Glutamatergic neuron (in vitro differentiated cells): ENCODE measurements at regions not wholly inside any gene's neighbourhood (a gene's known extent, or its start where the extent isn't known, plus 50 kb on each side); places are given as distances from the start of the nearest gene placed in this dataset.

Experiments used
- DNase-seq: peaks from one replicate; pipeline ENCODE4 v3.0.0; 2022
- H3K27ac Mint-ChIP-seq: one replicate; pipeline ENCODE4 v1.8.0; 2020; ENCODE audit warnings: mild to moderate bottlenecking, mixed read lengths, inconsistent platforms; ENCODE audit not compliant: unreplicated experiment
- H3K27me3 Mint-ChIP-seq: one replicate; pipeline ENCODE4 v1.8.0; 2020; ENCODE audit warnings: mild to moderate bottlenecking, moderate library complexity, mixed read lengths, inconsistent platforms; ENCODE audit not compliant: unreplicated experiment
- H3K36me3 Mint-ChIP-seq: one replicate; pipeline ENCODE4 v1.8.0; 2020; ENCODE audit warnings: mild to moderate bottlenecking, mixed read lengths, inconsistent platforms; ENCODE audit not compliant: unreplicated experiment
- H3K4me1 Mint-ChIP-seq: one replicate; pipeline ENCODE4 v1.8.0; 2020; ENCODE audit warnings: mild to moderate bottlenecking, low read depth, mixed read lengths, inconsistent platforms; ENCODE audit not compliant: unreplicated experiment
- H3K4me3 Mint-ChIP-seq: one replicate; pipeline ENCODE4 v1.8.0; 2020; ENCODE audit warnings: mild to moderate bottlenecking, mixed read lengths, inconsistent platforms; ENCODE audit not compliant: unreplicated experiment
- H3K9me3 Mint-ChIP-seq: one replicate; pipeline ENCODE4 v1.8.0; 2020; ENCODE audit warnings: mild to moderate bottlenecking, moderate library complexity, mixed read lengths, inconsistent platforms; ENCODE audit not compliant: unreplicated experiment
- TF ChIP-seq, protein P1 (sequence below): fragments of 200-600 bp; sonication (generic); IDR thresholded peaks from one replicate; pipeline ENCODE4 v1.5.0; 2021; ENCODE audit not compliant: partially characterized antibody, unreplicated experiment

DNA sequence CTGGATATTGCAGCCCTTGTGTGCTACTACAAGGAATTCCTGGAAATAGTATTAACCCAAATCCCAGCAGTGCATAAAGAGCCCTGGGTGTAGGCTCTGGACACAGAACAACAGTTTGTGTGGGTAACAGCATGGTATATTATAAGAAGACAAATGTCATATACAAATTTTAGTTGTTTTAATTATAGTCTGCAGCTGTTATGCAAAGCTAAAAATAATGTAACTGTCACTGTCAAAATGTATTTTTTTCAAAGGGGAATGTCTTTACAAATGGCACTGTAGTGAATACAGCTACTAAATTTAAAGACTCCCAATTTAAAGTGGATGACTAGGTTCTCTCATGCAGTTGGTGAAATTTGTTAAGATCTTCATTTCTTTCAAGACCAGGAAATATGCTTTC is 339.0 kb downstream of the GPR37 start:
- no peaks in the 10 kb centered on the region for H3K27me3 Mint-ChIP-seq
- H3K9me3 Mint-ChIP-seq = no peaks in the 10 kb centered on the region
- H3K4me1 Mint-ChIP-seq = no peaks in the 10 kb centered on the region
- H3K36me3 Mint-ChIP-seq = no peaks in the 10 kb centered on the region
- TF ChIP-seq, protein P1, sequence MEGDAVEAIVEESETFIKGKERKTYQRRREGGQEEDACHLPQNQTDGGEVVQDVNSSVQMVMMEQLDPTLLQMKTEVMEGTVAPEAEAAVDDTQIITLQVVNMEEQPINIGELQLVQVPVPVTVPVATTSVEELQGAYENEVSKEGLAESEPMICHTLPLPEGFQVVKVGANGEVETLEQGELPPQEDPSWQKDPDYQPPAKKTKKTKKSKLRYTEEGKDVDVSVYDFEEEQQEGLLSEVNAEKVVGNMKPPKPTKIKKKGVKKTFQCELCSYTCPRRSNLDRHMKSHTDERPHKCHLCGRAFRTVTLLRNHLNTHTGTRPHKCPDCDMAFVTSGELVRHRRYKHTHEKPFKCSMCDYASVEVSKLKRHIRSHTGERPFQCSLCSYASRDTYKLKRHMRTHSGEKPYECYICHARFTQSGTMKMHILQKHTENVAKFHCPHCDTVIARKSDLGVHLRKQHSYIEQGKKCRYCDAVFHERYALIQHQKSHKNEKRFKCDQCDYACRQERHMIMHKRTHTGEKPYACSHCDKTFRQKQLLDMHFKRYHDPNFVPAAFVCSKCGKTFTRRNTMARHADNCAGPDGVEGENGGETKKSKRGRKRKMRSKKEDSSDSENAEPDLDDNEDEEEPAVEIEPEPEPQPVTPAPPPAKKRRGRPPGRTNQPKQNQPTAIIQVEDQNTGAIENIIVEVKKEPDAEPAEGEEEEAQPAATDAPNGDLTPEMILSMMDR = no peak
- DNase-seq = no peak
- no peak overlapping the region for H3K27ac Mint-ChIP-seq
- no peak overlapping the region for H3K4me3 Mint-ChIP-seq

DNA sequence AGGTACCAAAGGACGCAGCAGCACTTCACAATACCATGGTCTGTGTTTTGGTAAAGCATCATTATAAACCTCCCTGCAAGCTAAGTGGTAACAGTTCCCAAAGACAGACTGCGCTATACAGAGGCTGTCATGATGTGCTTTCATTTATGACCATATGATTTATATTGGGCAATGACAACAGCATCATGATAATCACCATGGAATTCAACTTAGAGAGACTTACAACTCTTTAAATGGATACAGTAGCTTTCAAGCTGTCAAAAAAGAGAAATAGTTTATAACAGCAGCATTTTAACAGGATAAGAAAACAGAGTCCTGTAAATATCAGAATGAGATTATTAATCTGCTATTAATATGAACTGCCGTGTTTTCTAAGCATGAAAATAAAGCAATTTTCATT is 341.7 kb downstream of the GPR37 start:
- no peak for DNase-seq
- Mint-ChIP-seq H3K27me3 (no peaks in the 10 kb centered on the region), H3K27ac (no peak overlapping the region), H3K4me3 (no peak overlapping the region), H3K36me3 (no peaks in the 10 kb centered on the region), H3K4me1 (no peaks in the 10 kb centered on the region), H3K9me3 (no peaks in the 10 kb centered on the region)
- TF ChIP-seq, protein P1 = no peak

DNA sequence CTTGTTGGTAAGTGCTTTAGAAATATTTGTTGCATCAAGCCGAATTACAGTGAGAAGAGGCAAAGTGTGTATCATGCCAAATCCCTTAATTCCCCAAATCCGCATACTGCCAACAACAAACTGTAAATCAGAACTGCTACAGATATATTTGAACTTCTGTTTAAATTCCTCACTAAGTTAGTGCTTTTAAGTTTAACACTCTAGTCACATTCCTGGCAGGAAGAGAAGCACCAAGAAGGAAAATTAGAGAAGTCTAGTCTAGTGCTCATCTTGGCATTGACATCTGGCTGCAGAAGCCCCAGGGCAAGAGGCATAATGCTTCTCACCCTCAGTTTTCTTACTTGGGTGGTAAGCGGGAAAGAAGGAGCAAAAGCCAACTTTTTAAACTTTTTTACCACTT is 343.5 kb downstream of the GPR37 start:
- no peaks in the 10 kb centered on the region for H3K4me1 Mint-ChIP-seq
- H3K27ac Mint-ChIP-seq = no peak overlapping the region
- no peaks in the 10 kb centered on the region for H3K9me3 Mint-ChIP-seq
- no peaks in the 10 kb centered on the region for H3K36me3 Mint-ChIP-seq
- DNase-seq = no peak
- H3K4me3 Mint-ChIP-seq = no peak overlapping the region
- TF ChIP-seq, protein P1 = no peak
- no peaks in the 10 kb centered on the region for H3K27me3 Mint-ChIP-seq

DNA sequence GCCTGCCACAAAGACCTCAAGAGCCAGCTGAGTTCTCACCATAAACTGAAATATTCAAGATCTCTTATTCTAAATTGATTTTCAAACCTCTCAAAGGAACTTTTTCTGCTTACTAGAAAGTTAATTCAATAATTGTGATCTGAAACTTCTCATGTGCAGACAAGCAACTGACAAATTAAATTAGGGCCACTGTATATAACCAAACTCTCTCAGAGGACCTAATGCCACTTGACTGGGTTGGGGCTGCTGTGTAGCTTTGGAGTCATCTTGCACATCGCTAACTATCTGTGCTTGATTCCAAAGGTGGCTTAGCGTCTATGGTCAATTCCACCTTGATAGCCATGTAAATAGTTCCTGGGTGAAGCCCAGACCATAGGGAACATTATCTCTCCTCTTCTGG is 345.2 kb downstream of the GPR37 start:
- Mint-ChIP-seq H3K36me3 (no peaks in the 10 kb centered on the region), H3K4me3 (no peak overlapping the region), H3K27ac (no peak overlapping the region), H3K27me3 (no peaks in the 10 kb centered on the region), H3K4me1 (no peaks in the 10 kb centered on the region), H3K9me3 (no peaks in the 10 kb centered on the region)
- DNase-seq = no peak
- TF ChIP-seq, protein P1 = no peak

DNA sequence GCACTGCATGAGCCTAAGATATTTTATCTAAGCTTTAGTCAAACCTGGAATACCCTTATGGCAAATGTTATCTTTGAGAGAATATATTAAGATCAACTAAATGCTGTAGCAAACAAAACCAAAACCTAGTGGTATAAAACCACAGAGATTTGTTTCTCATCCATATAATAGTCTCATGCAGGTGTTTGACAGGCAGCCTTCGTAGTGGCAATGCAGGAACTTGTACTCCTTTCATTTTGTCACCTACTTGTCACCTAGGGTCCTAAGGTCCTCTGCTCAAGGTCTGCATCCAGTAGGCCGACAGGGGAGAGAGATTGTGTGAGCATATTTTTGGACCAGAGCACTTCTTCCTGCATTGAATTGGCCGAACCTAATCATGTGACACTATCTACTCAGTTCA is 352.6 kb downstream of the GPR37 start:
- no peaks in the 10 kb centered on the region for H3K36me3 Mint-ChIP-seq
- no peaks in the 10 kb centered on the region for H3K9me3 Mint-ChIP-seq
- no peak overlapping the region for H3K4me3 Mint-ChIP-seq
- TF ChIP-seq, protein P1 = no peak
- no peak for DNase-seq
- no peak overlapping the region for H3K27ac Mint-ChIP-seq
- H3K27me3 Mint-ChIP-seq = no peaks in the 10 kb centered on the region
- peaks cover 10% of the 10 kb centered on the region for H3K4me1 Mint-ChIP-seq
